Activated CD4-positive, alpha-beta T cell treated with anti-CD3 and anti-CD28 coated beads, Interleukin-10, Interleukin-2, amounts not matched to agents 100 ng/mL and 50 ng/mL, durations not matched to agents 16 hours and 8 hours (primary cell): ENCODE measurements at regions not wholly inside any gene's neighbourhood (a gene's known extent, or its start where the extent isn't known, plus 50 kb on each side); places are given as distances from the start of the nearest gene placed in this dataset.

ENCODE experiments used
- DNase-seq: peaks from one replicate; pipeline ENCODE4 v3.0.0-alpha.2; 2020

DNA sequence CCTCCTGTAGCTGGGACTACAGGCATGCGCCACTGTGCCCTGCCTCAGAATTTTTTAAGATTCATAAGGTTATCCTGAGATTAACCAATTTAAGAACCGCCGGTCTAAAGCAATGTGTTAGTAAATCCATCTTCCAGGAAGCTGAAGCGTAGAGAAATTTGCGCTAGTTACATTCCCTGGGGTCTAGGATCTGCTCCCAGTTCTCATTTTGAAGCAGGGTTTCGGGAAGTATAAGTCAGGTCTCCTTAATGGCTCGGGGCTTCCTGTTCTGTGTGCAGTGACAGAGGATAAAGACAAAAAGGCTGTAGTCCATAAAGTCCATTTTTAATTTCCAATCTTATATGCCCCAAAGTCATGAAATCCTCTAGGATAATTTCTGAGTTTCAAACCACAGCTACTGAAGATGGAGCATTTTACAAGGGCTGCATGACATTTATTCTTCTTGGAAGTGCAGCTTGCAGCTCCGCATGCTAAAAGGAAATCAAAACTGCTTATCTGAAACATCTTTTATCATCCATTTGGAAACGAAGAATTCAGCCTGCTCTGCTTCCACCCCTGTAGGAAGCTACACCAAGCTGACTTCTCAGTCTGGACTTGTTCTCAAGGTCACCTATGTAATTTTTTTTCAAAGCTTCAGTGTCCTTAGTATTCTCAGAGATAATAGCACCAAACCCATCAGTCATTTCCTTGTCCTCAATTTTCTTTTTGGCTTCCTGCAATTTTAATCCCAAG, 326.1 kb downstream of the PRL start:
- no peak for DNase-seq

DNA sequence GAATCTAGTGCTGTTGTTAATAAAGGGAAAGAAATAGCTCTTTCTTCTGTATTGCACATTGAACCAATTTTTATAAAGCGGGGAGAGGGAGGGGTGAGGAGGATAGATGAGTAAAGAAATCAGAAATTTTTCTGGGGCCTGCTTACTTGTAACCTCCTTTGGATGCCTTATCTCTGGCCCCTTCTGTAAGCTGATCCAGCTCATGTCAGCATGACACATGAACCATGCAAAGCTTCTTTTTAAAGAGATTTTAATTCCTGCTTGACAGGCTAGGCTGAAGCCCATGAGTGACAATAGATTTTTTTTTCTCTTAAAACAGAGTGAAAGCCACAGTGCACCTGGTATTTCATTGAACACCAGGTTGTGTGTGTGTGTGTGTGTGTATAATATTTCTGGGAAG, 325.3 kb downstream of the PRL start:
- DNase-seq, result no peak

DNA sequence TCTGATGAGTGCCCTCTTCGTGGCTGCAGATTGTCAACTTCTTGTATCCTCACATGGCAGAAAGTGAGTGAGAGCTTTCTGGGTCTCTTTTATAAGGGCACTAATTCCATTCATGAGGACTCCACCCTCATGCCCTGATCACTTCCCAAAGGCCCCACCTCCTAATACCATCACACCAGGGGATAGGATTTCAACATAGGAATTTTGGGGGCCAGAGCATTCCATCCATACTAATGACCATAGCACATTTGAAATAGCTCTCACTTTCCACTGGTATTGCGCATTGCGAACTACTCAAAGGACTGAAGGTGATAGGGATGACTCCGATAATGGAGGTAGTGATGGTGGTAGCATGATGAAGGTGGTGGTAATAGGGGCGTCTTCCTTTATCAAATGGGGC, 324.3 kb downstream of the PRL start:
- no peak for DNase-seq

DNA sequence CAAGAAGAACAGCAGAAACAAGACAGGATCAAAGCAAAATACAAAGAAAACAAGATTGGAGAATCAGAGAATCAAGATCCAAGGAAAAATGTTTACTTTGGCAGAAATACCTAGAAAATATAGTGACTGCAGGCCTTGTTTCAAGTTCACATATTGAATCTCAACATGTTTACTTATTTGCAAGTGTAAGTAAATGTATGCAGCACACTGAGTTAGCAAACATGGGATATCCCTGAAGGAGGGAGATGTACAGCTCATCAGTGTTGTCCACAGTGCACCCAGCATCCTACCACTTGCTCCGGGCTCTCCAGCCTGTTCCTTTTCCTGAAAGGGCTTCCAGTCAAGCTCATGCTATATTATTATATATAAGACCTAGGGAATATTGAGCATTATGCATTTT, 319.5 kb downstream of the PRL start:
- DNase-seq, result no peak

DNA sequence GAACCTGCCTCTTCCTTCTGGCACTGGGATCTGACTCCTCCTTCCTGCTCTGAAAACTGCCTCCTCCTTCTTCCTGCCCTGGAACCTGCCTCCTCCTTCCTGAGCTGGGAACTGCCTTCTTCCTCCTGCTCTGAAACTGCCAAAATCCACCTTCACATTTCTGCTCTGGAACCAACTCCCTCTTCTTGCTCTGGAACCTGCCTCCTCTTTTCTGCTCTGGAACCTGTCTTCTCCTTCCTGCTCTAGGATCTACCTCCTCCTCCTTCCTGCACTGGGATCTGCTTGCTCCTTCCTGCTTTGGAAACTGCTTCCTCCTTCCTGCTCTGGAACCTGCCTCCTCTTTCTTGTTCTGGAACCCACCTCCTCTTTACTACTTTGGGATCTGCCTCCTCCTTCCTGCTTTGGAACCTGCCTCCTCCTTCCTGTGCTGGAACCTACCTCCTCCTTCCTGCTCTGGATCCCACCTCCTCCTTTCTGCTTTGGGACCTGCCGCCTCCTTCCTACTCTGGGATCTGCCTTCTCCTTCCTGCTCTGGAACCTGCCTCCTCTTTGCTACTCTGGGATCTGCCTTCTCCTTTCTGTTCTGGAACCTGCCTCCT, 315.5 kb downstream of the PRL start:
- DNase-seq, result no peak

DNA sequence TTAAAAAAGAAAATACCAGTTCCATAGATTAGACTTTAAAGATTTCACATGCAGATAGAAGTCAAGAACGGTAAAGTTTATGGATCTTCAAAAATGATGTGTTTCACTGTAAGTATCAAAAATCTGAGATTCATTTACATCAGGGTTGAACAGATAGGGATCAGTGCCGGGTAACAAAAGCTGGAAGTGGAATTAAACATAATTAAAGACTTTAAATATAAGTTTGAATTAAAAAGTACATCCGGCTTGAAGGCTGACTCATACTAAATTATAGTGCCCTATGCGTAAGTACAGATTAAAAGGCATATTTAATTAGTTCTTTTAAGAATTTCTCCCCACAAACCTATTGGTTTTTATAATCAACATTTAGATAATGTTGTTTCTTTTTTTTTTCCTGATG, 312.7 kb downstream of the PRL start:
- no peak for DNase-seq

DNA sequence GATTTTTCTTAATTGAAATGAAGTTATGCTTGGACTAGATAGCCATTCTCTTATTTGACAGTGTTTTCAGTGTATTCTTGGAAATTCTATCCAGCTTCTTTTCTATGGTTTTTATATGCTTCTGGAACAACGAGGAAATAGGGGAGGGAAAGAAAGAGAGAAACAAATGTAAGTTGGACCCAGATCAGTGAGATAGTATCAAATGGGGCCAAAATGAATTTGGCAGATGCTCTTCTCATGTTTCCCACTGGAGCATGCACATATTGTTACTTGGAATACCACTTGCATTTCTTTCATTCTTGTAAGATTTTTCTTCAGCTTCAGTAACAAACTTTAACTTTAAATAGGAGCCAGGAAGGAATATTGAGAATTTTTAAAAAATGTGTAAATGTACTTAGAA, 312.3 kb downstream of the PRL start:
- no peak for DNase-seq

DNA sequence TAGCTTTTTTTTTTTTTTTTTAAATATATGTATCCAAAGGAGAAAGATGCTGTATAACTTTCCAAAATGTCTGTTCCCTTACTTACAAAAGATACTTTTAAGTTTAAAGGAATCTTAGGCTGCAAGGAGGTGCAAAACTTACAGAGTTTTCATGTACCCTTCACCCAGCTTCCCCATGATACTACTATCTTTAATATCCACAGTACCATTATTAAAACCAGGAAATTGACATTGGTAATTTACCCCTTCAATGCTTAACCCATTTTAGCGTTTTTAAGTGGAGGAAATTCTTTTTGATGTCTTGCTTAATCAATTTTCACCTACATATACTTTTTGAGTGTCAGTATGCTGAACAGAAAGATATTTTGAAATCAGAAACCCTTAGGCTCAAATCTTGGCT, 310.9 kb downstream of the PRL start:
- no peak for DNase-seq

DNA sequence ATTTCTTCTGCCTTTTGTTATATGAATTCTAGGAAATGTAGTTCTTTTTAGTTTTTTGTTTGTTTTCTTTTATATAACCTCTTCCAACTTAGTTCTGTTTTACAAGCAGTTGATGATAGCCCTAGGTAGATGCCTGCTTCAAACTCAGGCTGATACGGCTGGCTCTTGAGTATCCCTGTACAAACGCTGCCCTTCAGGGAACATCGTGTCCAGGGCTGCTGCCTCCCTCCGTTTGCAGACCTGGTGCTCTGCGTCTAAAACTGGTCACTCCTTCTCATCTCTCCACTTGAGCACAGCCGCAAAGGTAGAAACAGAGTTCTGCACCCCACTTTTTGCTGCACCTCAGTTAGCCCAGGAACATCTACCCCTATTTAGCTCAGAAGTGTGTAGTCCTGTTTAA, 310.1 kb downstream of the PRL start:
- DNase-seq, result no peak

DNA sequence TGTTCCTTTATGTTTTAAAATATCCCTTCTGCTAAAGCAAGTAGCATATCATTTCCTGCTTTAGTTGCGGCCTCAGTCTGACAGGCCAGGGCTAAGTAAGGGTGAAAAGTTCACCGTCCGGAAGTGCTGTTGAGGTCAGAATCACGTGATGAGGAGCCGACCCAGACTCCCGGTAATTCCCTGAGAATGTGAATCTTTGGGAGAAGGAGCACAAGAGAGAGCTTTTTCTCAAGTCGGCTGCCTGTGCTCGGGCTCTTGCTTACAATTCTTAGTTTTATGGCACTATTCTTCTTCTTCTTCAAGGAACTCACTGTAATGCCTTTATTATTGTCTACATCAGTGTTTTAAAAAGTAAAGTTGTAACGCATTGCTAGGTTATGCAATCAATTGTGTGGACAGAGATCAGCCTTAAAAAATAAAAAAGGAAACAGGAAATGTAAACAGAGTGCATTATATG, 309.3 kb downstream of the PRL start:
- DNase-seq, result peak; percentile 12

DNA sequence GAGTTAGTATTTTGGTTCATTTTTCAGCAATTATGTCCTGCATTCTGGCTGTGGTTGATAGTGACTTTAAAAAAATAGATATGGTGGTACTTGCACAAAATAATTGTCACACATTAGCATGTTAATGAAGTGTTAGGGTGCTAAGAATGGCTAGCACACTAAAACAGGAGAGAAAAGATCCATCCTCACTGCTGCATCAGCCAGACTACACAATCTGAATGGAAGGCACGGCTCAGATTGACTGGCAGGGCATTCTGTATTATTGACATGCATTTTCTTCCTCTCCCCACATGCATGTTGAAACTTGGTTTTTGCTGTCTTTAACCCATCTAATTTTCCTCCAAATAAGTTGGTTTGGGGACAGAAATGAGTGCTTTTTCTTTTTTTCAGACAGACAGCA, 306.3 kb downstream of the PRL start:
- DNase-seq, result no peak

DNA sequence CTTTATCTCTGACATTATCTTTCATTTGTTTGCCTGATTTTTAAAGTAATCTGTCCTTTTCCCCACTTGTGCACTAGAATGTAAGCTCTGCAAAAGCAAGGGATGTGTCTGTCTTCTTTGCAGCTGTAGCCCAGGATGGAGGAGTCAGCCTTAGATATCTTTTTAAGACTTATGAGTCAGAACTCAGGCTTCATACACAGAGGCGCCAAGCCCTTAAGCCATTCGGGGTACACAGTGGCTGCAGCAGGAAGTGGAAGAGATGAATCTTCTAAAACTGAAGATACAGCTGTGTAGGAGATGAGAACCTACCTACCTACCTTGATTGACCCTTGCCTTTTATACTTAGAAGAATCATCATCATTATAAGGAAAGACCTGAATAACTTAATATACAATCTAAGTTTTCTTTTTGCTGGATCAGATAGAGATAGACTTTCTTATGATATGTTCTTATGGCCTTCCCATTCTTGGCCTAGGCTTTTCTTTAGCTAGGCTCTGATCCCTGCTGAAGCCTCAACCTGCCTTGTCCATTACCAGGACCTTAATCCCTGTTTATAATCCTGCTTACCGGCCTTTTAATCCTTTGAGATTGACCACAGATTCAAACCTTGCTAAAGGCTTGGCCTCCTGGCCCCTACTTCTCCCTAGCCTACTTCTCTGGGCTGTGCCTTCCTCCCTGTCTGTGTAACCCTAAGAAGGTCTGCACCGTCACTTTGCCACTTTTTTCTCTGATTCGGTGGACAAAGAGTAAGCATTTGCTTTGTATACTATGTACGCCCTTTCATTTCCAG, 304.5 kb downstream of the PRL start:
- DNase-seq, result peak; percentile 18

DNA sequence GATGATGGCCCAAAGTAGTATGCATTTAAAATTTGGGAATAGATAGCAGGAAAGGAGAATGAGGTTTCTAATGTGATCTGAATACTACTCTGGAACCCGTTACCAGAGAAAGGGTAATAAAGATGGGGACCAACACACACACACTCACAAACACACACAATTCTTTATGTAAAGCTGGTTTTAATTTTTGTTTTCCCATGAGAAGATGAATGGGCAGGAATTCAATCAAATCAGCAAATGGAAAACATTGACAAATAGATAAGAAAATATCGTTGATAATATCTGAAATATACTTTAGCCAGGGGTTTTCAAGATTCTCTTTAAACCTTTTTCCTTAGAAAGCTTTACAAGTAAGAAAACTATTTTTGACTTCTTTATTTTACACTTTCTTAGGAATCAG, 303.0 kb downstream of the PRL start:
- no peak for DNase-seq

DNA sequence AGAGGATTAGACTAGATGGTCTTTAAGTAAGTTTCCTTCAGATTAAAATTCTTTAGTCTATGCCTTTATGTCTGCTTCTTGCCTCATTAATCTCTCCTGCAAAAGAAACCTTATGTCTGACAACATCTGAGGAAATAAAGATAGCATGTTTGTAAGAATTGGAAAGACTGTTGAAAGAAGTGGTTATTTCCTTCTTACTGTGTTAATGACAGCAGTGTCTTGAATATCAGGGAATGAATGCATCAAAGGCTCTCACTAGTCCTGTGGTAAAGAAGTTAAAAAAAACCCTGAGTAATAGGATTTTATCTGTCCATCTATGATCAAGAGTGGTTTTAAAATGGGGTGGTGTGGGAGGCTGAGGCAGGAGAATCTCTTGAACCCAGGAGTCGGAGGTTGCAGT, 302.0 kb downstream of the PRL start:
- no peak for DNase-seq

DNA sequence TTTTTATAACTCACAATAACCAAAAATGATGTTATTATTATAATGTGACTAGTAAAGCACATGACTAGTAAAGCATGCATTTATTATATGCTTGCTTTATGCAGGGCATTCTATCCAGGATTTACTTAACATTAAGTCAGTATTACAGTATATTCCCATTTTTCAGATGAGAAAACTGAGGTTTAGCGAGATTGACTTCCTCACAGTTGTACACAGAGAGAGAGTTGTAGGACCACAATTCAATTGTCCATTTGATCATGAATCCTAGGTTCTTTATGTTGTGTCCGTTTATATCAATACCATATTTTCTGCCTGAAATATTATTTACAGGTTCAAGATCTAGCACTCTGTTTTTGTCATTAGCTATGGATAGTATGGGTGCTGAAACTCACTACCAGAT, 301.5 kb downstream of the PRL start:
- DNase-seq, result no peak

DNA sequence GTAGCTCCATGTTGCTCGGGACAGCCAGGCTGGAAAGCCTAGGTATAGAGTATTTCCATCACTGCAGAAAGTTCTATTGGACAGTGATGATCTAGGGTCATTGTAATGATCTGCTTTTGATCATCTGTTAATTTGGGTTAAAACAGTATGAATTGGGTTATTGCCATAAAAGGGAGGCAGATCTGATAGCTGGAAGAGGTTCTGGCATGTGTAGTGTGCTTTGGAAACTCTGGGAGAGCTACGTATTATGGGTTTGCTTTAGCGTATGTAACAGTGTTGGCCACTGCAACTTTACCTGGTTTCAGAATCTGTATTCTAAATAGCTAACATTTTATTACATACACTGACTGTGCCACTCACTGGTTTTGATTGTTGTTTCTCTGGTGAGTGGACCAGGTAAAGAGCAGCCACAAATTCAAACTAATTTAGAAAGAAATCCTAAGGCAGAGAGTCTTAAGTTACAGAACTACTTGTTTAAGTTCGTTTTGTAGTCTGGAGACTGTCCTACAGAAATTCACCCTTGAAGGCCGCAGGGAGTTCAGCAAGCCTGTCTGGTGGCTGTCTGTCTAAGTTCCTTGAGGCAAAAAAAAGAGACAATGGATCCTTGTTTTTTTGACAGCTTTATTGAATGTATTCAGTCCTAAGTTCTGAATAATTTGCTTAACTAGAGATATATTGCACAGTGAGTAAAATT, 300.3 kb downstream of the PRL start:
- DNase-seq, result no peak

DNA sequence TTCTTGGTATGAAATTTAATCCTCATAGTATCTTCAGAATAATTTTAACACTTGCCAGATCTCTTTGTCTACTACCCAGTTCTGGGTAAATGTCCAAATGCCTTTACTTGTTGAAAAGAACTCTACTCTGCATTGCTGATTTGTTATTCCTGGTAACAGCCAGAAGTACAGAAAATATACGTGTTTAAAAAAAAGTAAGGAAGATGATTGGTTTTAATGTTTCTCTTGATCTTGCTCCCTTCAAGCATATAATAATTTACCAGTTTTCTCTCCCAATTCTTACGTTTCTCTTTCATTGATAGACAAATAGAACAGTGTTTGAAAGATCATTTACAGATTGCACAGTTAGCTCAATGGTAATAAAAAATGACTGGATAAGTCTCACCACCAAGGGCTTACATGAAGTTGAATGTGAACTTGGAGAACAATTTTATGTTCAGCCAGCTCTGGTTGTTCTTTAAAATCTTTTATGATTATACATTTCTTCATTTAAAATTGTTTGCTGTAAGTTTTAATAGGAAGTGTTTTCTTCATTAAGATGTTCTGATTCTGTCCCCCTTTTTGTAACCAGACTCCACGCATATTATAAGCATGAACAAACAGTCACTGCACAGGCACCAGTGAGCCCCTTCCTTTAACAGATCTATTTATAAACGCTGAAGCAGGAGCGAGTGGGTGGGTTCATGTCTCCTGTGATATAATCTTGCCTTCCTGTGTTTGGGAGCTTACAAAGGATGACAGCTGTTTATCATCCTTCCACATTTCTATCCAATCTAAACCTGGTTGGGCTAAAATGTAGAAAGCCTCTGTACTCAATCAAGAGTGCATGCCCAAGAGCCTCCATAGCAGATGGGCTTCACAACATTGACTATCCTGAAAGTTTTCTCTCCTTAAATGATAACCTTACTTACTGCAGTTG, 299.5 kb downstream of the PRL start:
- no peak for DNase-seq

DNA sequence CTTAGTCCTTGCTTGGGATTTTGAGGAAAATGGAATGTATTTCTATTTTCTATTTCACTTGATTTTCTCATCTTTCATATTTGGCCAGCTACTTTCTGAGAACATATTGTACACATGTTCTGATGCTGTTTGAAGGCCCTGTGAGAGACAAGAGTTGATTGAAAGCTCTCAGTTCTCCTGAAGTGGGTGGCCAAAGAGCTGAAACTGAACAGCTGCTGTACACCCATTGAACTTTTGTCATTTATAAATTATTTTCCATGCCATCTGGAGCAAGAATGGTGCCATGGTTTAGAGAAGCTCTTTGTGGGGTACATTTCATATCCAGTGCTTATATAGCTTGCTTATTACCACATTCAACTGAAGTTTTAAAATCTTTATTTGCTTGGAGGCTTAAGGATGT, 298.3 kb downstream of the PRL start:
- DNase-seq, result no peak

DNA sequence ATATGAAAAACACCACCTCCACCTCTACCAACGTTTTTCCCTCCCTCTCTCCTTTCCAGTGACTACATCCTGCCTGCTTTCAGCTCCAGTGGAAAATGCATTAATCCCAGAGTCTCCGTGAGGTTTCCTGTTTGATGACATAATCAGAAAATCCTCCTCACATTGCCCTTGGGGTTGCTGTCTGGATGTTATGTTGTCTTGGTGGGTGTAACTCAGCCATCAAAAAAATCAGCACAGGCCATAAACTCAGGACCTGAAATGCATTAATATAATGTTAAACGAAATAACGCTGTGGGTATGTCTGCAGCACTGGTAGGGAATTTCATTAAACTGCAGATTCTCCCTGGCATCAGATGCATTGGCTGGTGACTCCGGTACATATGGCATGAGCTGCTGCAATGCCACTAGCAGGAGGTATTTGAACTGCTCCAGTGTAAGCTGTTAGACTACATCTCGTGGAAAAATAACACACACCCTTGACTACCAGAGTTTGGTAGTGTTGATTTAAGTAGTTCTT, 297.8 kb downstream of the PRL start:
- DNase-seq, result no peak

DNA sequence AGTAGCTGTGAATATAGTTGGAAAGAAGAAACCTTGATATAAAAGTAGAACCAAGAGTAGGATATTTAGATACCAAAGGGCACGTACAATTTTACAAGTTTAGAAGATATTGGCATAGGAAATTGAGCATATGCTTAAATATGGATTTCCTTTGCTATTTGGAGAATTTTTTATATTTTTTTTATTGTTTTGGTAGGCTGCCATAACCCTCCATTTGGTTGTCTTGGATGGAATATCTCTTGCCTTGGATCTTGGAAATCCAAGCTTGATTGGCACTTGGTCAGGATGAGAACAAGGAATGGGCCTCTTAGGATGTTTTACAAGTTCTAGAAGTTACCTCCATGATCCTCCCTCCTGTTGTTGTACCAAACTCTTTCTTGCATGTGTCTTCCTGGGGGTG, 297.1 kb downstream of the PRL start:
- no peak for DNase-seq

DNA sequence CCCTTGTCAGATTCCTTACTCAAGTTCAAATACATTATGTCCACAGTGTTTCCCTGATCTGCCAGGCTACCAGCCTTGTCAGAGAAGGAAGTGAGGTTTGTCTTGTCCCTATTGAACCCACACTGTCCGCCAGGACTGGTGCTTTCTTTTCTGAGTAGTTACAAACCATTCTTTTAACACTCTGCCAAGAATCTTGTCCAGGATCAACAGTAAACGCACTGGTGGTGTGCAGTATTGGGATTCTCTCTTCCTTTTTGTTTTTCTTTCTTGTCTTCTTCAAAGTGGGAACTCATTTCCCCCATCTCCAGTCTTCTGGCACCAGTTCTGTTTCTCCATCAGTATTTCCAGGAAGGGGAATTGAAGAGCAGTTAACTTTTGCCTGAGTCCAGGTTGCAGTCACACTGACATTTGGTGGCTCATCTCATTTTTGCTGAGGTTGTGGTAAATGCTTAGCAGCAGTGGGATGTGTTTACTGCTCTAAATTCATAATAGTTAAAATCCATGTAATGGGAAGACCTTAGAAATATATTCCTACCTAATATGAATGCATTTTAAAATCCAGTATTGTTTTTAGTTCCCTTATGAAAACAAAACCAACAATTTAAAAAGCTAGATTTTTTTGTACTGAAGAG, 295.3 kb downstream of the PRL start:
- no peak for DNase-seq

DNA sequence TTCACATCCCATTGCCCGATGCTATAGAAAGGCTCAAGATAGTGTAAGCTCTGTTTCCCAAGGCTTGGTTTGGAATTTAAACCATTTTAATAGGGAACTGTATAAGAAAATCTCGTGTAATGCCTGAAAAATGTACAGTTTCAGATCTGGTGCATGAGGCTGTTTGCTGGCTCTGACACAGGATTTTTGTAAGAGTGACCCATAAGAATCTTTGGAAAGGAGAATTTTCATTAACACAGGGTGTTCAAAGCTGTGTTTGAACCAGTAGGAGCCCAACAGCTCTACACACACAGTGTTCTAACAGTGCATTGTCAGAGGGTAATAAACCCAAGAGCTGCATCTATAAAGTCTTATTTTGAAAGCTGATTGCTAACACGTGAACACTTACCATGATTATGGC, 293.5 kb downstream of the PRL start:
- no peak for DNase-seq
